ENCODE measurements at regions not wholly inside any gene's neighbourhood (a gene's known extent, or its start where the extent isn't known, plus 50 kb on each side); places are given as distances from the start of the nearest gene placed in this dataset.

DNA sequence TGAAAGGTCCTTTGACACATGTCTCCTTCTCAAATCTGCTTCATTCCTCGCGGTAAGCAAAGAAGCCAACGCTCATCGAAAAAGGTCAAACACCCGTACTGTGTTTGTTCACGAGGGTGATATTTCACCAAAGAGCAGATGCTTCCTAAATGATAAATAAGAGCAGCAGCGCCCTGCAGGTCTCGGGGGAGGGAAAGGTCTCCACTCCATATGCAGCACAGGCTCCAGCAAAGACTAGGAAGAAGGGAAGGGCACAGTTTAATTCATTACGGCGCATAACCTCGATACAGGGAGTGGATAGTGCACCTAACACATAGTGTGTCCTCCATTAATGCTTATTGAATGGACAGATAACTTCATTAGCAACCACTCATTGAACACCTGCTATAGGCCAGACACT lies 593.3 kb downstream of the CDK5RAP2 start:
- Histone ChIP-seq H3K4me3 (no peak overlapping the region), H3K27ac (no peak overlapping the region), H3K9me3 (no peaks in the 10 kb centered on the region), H3K36me3 (no peaks in the 10 kb centered on the region), H3K27me3 (no peaks in the 10 kb centered on the region), H3K4me1 (no peaks in the 10 kb centered on the region)
- no peak for DNase-seq (ENCODE audit: extremely low spot score in 2 of 2)
- TF ChIP-seq POLR2A (IDR thresholded peaks at IDR 0.05) (no peak), POLR2AphosphoS5 (IDR thresholded peaks at IDR 0.05; ENCODE audit: insufficient read depth in 1 of 2, low read depth in 1 of 2) (no peak)
- TF ChIP-seq, protein P1, sequence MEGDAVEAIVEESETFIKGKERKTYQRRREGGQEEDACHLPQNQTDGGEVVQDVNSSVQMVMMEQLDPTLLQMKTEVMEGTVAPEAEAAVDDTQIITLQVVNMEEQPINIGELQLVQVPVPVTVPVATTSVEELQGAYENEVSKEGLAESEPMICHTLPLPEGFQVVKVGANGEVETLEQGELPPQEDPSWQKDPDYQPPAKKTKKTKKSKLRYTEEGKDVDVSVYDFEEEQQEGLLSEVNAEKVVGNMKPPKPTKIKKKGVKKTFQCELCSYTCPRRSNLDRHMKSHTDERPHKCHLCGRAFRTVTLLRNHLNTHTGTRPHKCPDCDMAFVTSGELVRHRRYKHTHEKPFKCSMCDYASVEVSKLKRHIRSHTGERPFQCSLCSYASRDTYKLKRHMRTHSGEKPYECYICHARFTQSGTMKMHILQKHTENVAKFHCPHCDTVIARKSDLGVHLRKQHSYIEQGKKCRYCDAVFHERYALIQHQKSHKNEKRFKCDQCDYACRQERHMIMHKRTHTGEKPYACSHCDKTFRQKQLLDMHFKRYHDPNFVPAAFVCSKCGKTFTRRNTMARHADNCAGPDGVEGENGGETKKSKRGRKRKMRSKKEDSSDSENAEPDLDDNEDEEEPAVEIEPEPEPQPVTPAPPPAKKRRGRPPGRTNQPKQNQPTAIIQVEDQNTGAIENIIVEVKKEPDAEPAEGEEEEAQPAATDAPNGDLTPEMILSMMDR (IDR thresholded peaks at IDR 0.05) = no peak
- intact Hi-C loops (cut with DNase I) = no loop called here

DNA sequence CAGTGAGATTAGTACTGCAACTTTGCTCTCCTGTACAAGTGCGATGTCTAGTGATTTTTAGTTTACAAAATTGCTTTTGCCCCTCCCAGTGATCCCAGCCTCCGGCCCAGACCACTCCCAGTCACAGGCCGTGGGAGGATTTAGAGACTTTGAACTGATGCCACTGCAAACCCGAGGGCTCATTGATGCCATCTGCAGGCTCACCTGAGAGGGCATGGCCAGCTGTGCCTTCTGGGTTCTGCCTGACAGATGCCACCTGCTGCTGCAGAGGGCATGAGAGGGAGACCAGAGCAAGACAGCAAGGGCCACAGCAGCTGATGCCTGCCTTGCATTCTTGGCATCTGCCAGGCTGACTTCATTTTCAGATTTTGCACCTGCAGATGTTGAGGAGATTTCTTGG lies 593.8 kb downstream of the CDK5RAP2 start:
- Histone ChIP-seq H3K9me3 (no peaks in the 10 kb centered on the region), H3K4me1 (no peaks in the 10 kb centered on the region), H3K27me3 (no peaks in the 10 kb centered on the region), H3K27ac (no peak overlapping the region), H3K4me3 (no peak overlapping the region), H3K36me3 (no peaks in the 10 kb centered on the region)
- TF ChIP-seq POLR2AphosphoS5 (IDR thresholded peaks at IDR 0.05; ENCODE audit: insufficient read depth in 1 of 2, low read depth in 1 of 2) = no peak
- TF ChIP-seq POLR2A (IDR thresholded peaks at IDR 0.05) = no peak
- TF ChIP-seq, protein P1 (IDR thresholded peaks at IDR 0.05) = no peak
- intact Hi-C loops (cut with DNase I) = no loop called here
- DNase-seq (ENCODE audit: extremely low spot score in 2 of 2) = no peak

DNA sequence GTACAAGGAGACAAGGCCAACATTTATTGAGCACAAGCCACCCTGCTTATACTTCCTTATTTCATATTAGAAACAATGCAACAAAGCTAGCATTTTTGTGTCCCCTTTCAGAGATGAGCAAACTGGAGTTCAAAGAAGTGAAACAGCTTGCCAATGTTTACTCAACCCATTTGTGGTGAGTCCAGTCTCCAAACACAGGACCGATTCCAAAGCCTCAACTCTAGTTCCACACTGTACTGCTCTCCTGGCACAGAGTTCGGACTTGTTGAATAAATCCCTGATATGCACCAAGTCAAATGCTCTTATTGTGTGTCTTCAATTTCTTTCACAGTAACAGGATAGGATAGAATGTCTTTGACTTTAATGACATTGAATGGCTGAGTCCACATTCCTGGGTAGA lies 604.8 kb upstream of the BRINP1 start:
- no peaks in the 10 kb centered on the region for H3K4me1 ChIP-seq
- H3K27me3 ChIP-seq = no peaks in the 10 kb centered on the region
- H3K4me3 ChIP-seq = no peak overlapping the region
- H3K9me3 ChIP-seq = no peaks in the 10 kb centered on the region
- H3K36me3 ChIP-seq = no peaks in the 10 kb centered on the region
- no peak overlapping the region for H3K27ac ChIP-seq
- TF ChIP-seq, protein P1 (IDR thresholded peaks at IDR 0.05) = no peak
- no peak for TF ChIP-seq POLR2AphosphoS5 (IDR thresholded peaks at IDR 0.05; ENCODE audit: insufficient read depth in 1 of 2, low read depth in 1 of 2)
- TF ChIP-seq POLR2A (IDR thresholded peaks at IDR 0.05) = no peak
- intact Hi-C loops (cut with DNase I) = no loop called here
- DNase-seq (ENCODE audit: extremely low spot score in 2 of 2) = no peak

DNA sequence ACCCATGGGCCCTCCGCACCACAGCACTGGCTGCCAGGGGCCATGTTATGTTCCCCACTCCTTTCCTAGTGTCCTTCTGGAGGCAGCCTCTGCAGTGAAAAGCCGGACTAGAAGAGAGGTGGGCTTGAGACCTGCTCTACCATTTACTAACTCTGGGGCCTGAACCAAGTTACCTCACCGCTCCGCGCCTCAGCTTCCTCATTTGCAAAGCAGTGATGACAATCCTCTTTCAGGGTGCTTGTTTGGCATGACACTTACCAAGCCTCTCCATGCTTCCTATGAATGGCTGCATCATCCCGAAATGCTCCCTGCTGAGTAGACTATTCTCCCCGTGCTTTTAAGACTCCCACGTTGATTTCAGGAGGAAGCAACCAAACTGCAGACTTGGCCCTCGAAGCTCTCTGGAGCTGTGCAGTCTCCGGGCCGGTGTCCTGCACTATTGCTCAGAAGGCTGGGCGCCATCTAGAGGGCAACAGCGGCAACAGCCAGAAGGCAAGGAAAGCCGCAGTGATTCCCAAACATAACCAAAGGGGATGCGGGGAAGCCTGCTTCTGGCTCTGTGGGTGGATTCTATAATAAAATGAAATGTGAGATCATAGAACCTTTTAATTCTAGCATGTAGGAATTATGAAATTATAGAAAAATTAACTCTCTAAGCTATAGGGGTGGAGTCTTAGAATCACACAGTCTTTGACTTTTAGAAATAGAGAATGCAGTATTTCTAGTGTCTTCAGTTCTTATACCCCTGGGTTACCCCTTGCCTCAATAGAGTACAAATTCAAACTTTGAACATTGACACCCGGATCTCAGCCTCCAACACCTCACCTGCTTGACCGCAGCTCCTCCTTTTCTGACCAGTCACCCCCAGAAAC lies 599.8 kb upstream of the BRINP1 start:
- Histone ChIP-seq H3K4me1 (no peaks in the 10 kb centered on the region), H3K36me3 (no peaks in the 10 kb centered on the region), H3K4me3 (no peak overlapping the region), H3K27me3 (no peaks in the 10 kb centered on the region), H3K9me3 (no peaks in the 10 kb centered on the region), H3K27ac (no peak overlapping the region)
- no peak for DNase-seq (ENCODE audit: extremely low spot score in 2 of 2)
- intact Hi-C loops (cut with DNase I) = no loop called here
- TF ChIP-seq, protein P1 (IDR thresholded peaks at IDR 0.05) = peak; percentile 17 to 77 (median 69)
- TF ChIP-seq POLR2A (IDR thresholded peaks at IDR 0.05) = no peak

DNA sequence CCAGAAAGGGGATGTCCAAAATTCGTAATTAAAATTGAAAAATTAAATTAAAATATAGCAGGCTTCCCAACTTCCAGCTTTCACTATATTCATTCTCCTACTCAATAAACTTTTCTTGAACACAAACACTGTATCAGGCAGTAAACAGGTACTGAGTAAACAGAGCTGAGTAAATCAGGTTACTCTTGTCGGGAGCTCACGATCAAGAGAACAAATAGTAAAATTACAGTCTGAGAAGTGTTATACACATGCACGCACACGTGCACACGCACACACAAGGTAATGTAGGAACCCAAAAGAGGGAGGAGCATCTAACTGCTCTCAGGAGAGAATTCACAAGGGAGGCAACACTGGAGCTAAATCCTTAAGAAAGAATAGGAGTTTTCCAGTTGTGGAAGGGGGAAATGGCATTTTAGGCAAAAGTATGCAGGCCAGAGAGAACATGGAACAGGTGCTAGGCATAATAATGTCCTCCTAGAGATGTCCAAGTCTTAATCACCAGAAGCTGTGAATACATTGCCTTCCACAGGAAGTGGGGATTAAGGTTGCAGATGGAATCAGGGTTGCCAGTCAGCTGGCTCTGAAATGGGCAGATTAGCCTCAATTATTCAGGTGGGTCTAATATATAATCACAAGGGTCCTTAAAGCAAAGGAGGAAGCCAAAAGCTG lies 598.8 kb upstream of the BRINP1 start:
- no peak overlapping the region for H3K4me3 ChIP-seq
- intact Hi-C loops (cut with DNase I) = no loop called here
- no peaks in the 10 kb centered on the region for H3K9me3 ChIP-seq
- no peak overlapping the region for H3K27ac ChIP-seq
- TF ChIP-seq POLR2A (IDR thresholded peaks at IDR 0.05) = no peak
- TF ChIP-seq POLR2AphosphoS5 (IDR thresholded peaks at IDR 0.05; ENCODE audit: insufficient read depth in 1 of 2, low read depth in 1 of 2) = no peak
- TF ChIP-seq, protein P1 (IDR thresholded peaks at IDR 0.05) = no peak
- no peaks in the 10 kb centered on the region for H3K36me3 ChIP-seq
- peaks cover 6% of the 10 kb centered on the region for H3K4me1 ChIP-seq
- H3K27me3 ChIP-seq = no peaks in the 10 kb centered on the region
- no peak for DNase-seq (ENCODE audit: extremely low spot score in 2 of 2)
